Hepatocyte (in vitro differentiated cells): ENCODE measurements at regions not wholly inside any gene's neighbourhood (a gene's known extent, or its start where the extent isn't known, plus 50 kb on each side); places are given as distances from the start of the nearest gene placed in this dataset.

Experiments
- DNase-seq: peaks from one replicate; pipeline ENCODE4 v3.0.0-alpha.2; 2016; ENCODE audit warnings: low spot score
- H2AFZ ChIP-seq: fragments of 200-600 bp; sonication (generic); 2 replicates; pipeline ENCODE4 v1.6.0; 2016; ENCODE audit warnings: antibody characterized with exemption, mild to moderate bottlenecking
- H3K27ac ChIP-seq: fragments of 200-600 bp; sonication (generic); 2 replicates; pipeline ENCODE4 v1.5.1; 2016; ENCODE audit warnings: mild to moderate bottlenecking
- H3K27me3 ChIP-seq: fragments of 200-600 bp; sonication (generic); 2 replicates; pipeline ENCODE4 v1.6.1; 2016
- H3K36me3 ChIP-seq: fragments of 200-600 bp; sonication (generic); replicated peaks from 2 replicates; pipeline ENCODE4 v1.5.1; 2016; ENCODE audit warnings: low read depth; ENCODE audit not compliant: insufficient read depth
- H3K4me1 ChIP-seq: fragments of 200-600 bp; sonication (generic); 2 replicates; pipeline ENCODE4 v1.5.1; 2016; ENCODE audit warnings: mild to moderate bottlenecking, moderate library complexity; ENCODE audit not compliant: insufficient read depth
- H3K4me2 ChIP-seq: fragments of 200-600 bp; sonication (generic); 2 replicates; pipeline ENCODE4 v1.6.0; 2016
- H3K4me3 ChIP-seq: fragments of 200-600 bp; sonication (generic); 2 replicates; pipeline ENCODE4 v1.5.1; 2016; ENCODE audit warnings: mild to moderate bottlenecking
- H3K79me2 ChIP-seq: fragments of 200-600 bp; sonication (generic); 2 replicates; pipeline ENCODE4 v1.6.0; 2017; ENCODE audit warnings: mild to moderate bottlenecking
- H3K9me2 ChIP-seq: fragments of 200-600 bp; sonication (generic); replicated peaks from 2 replicates; pipeline ENCODE4 v1.6.0; 2017; ENCODE audit warnings: mild to moderate bottlenecking; ENCODE audit not compliant: insufficient read depth
- H3K9me3 ChIP-seq: fragments of 200-600 bp; sonication (generic); 2 replicates; pipeline ENCODE4 v1.5.1; 2016; ENCODE audit warnings: low read depth, mild to moderate bottlenecking
- H4K20me1 ChIP-seq: fragments of 200-600 bp; sonication (generic); 2 replicates; pipeline ENCODE4 v1.6.0; 2016; ENCODE audit warnings: mild to moderate bottlenecking; ENCODE audit not compliant: insufficient read depth, poor library complexity, severe bottlenecking
- EZH2 ChIP-seq: fragments of 200-600 bp; sonication (generic); IDR thresholded peaks from 2 replicates; pipeline ENCODE4 v1.6.1; 2016; ENCODE audit warnings: antibody characterized with exemption, mild to moderate bottlenecking, borderline replicate concordance
- EZH2phosphoT487 ChIP-seq: fragments of 200-600 bp; sonication (generic); IDR thresholded peaks from one replicate; pipeline ENCODE4 v1.6.1; 2018; ENCODE audit warnings: antibody characterized with exemption, mild to moderate bottlenecking, low read depth, moderate library complexity; ENCODE audit not compliant: unreplicated experiment, severe bottlenecking
- WGBS: methylation state at CpG from one replicate; pipeline ENCODE4 v1.1.6; 2016; ENCODE audit warnings: low lambda C conversion rate; ENCODE audit errors: missing lambda C conversion rate; 5-methylcytosine and 5-hydroxymethylcytosine counted together
- TF ChIP-seq, protein P1 (sequence below): fragments of 200-600 bp; sonication (generic); IDR thresholded peaks from 2 replicates; pipeline ENCODE4 v1.5.1; 2016; ENCODE audit warnings: antibody characterized with exemption, mild to moderate bottlenecking; ENCODE audit not compliant: poor library complexity

DNA sequence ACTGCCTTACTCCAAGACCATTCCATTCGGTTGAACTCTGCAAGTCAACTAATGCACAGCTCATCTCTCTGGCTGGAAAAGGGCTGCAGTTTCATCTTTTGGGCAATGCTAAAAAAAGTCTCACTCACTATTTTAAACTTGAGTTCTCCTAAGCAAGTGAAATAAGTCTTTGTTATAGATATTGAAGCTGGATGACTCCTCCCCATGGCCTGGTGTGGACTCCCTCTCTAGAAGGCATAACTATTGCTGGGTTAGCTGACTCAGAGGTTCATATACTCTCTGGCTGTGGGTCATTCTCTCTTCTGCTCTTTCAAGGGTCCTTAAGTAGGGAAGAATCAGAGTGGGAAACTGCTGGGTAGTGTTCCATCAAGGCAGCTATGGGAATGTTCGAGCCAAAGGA is 88.0 kb downstream of the XCL2 start:
- no peak overlapping the region for H3K27ac ChIP-seq
- no peak for DNase-seq
- no peaks in the 10 kb centered on the region for H3K9me2 ChIP-seq
- H3K36me3 ChIP-seq: no peaks in the 10 kb centered on the region
- no peaks in the 10 kb centered on the region for H3K79me2 ChIP-seq
- no peak overlapping the region for H2AFZ ChIP-seq
- H3K27me3 ChIP-seq: no peaks in the 10 kb centered on the region
- no peaks in the 10 kb centered on the region for H3K4me1 ChIP-seq
- H4K20me1 ChIP-seq: no peaks in the 10 kb centered on the region
- H3K4me2 ChIP-seq: no peak overlapping the region
- WGBS: 100% methylated on average over 2 of the region's 2 CpGs
- TF ChIP-seq, protein P1, sequence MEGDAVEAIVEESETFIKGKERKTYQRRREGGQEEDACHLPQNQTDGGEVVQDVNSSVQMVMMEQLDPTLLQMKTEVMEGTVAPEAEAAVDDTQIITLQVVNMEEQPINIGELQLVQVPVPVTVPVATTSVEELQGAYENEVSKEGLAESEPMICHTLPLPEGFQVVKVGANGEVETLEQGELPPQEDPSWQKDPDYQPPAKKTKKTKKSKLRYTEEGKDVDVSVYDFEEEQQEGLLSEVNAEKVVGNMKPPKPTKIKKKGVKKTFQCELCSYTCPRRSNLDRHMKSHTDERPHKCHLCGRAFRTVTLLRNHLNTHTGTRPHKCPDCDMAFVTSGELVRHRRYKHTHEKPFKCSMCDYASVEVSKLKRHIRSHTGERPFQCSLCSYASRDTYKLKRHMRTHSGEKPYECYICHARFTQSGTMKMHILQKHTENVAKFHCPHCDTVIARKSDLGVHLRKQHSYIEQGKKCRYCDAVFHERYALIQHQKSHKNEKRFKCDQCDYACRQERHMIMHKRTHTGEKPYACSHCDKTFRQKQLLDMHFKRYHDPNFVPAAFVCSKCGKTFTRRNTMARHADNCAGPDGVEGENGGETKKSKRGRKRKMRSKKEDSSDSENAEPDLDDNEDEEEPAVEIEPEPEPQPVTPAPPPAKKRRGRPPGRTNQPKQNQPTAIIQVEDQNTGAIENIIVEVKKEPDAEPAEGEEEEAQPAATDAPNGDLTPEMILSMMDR: no peak
- TF ChIP-seq EZH2: no peak
- no peak for TF ChIP-seq EZH2phosphoT487
- no peak overlapping the region for H3K4me3 ChIP-seq
- peaks cover 2% of the 10 kb centered on the region for H3K9me3 ChIP-seq

DNA sequence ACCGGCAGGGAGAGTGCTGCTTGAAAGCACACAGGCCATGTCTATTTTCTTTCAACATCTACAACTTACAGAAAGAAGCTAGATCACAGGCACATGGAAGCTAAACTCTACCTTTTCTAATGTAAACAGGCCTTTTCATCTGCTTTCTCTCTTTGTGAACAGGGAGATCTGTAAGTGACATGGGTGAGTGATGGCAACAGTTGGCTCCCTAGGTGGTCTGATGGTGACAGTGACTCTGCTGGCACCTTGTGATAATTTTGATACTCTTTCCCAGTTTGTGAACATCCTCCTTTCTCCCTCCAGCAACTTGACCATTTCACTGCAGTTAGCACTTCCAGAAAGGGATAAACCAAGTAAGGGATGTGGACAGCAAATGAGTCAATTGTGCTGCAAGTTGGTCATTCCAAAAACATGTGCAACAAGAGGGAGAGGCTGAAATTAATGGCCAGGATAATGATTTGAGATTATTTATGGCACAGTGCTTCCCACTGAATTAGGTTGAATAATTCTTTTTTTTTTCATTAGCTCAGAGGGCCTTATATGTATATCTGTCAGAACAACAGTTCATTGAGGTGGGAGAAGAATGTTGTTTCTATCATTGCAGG is 89.5 kb downstream of the XCL2 start:
- no peaks in the 10 kb centered on the region for H3K4me1 ChIP-seq
- peaks cover 2% of the 10 kb centered on the region for H3K9me3 ChIP-seq
- H3K79me2 ChIP-seq: no peaks in the 10 kb centered on the region
- no peak for DNase-seq
- no peaks in the 10 kb centered on the region for H3K9me2 ChIP-seq
- H3K4me3 ChIP-seq: no peak overlapping the region
- no peak overlapping the region for H3K27ac ChIP-seq
- TF ChIP-seq EZH2phosphoT487 (no peak), EZH2 (no peak)
- TF ChIP-seq, protein P1: no peak
- 65% methylated on average over 1 of the region's 1 CpG for WGBS
- H2AFZ ChIP-seq: no peak overlapping the region
- H3K36me3 ChIP-seq: no peaks in the 10 kb centered on the region
- H3K27me3 ChIP-seq: no peaks in the 10 kb centered on the region
- no peaks in the 10 kb centered on the region for H4K20me1 ChIP-seq
- H3K4me2 ChIP-seq: no peak overlapping the region

DNA sequence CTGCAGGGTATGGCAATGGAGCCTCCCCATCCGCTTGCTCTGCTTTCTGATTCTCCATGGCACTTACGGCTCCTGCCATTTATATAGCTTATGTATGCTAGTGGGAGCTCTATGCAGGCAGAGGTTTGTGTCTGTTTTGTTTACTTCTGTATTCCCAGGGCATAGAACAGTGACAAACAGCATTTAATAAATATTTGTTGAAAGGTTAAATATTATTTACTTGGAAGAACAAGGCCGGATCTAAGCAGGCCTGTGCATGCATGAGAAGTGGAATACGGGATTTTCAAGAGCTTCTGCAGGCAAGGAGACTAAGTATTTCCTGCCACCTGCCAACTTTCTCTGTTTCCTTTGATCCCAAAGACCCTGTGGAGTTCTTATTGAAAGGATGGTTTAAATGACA is 90.7 kb downstream of the XCL2 start:
- Histone ChIP-seq H4K20me1 (no peaks in the 10 kb centered on the region), H3K4me2 (no peak overlapping the region), H2AFZ (no peak overlapping the region), H3K27ac (no peak overlapping the region), H3K79me2 (no peaks in the 10 kb centered on the region), H3K36me3 (no peaks in the 10 kb centered on the region), H3K4me1 (no peaks in the 10 kb centered on the region), H3K9me3 (peaks cover 2% of the 10 kb centered on the region), H3K27me3 (no peaks in the 10 kb centered on the region), H3K9me2 (no peaks in the 10 kb centered on the region), H3K4me3 (no peak overlapping the region)
- TF ChIP-seq EZH2phosphoT487 (no peak), EZH2 (no peak)
- TF ChIP-seq, protein P1: no peak
- 94% methylated on average over 4 of the region's 4 CpGs for WGBS
- no peak for DNase-seq
